SK-MEL-5 (cell line): ENCODE measurements at regions not wholly inside any gene's neighbourhood (a gene's known extent, or its start where the extent isn't known, plus 50 kb on each side); places are given as distances from the start of the nearest gene placed in this dataset.
"Not testable (repeated sequence)": the region's sequence is repeated elsewhere in the genome, so short reads cannot be mapped to it uniquely, and the experiment has no call there.

Experiments used
- DNase-seq: peaks from one replicate; pipeline ENCODE4 v3.0.0-alpha.2; 2016; ENCODE audit warnings: low read depth, low spot score
- in situ Hi-C: cut with HindIII; loops from 2 replicates; pipeline ENCODE4 v1.10.0; 2016; ENCODE audit warnings: low sequenced_read_pairs, high pct_unique_total_duplicates, low pct_unique_long_range_greater_than_20kb

GRCh38 chr5:56647099-56647850 is 168.1 kb upstream of the MAP3K1 start:
- no peak for DNase-seq
- in situ Hi-C loops: no loop called here

DNA sequence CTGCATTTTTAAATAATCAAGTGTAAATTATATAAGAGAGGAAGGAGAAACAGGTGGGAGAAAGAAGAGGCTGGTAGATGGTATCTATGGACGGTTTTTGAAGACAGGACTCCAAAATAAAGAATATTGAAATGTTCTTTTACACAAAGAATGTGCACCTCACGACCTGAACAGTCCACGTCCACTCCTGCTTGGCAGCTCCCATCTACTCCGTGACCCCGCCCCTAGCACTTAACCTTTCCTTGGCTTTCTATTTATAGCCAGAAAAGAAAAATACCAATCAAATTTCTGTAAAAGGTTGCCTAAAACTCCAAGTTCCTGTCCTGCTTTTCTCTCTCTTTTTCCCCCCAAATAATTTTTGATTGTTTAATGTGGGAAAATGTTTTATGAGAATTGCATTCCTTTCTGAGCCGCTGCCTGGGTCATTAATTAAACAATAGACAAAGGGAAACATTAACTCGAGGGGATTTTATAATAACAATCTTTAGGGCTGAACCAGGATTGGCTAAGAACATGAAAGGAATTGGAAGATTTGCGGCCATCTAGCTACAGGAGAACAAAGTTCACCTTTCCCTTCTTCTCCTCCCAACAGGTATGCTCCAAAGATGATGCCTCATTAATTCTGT is 173.6 kb upstream of the MAP3K1 start:
- in situ Hi-C loops: no loop called here
- no peak for DNase-seq

- DNase-seq: no peak
- in situ Hi-C loops: no loop called here
Measured at GRCh38 chr5:56640763-56641406, 174.5 kb upstream of the MAP3K1 start.

DNA sequence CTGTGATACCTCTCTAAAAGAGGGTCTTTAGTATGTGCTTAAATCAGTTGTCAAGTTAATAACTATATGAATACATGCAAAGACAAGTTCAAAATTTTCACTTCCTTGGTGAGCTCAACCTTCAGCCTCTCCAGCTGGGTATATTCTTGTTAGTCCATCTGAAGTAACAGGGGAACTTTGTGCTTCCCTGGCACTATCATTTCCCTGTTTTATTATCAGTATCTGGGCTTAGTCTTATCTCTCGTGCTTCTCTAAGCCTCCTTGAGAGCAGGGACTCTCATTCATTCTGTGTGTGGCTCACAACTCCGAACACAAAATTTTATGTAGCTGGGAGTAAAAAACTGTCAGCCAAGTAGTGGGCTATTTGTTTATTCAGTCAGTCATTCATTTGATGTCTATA is 175.9 kb upstream of the MAP3K1 start:
- no peak for DNase-seq
- in situ Hi-C loops: no loop called here

DNA sequence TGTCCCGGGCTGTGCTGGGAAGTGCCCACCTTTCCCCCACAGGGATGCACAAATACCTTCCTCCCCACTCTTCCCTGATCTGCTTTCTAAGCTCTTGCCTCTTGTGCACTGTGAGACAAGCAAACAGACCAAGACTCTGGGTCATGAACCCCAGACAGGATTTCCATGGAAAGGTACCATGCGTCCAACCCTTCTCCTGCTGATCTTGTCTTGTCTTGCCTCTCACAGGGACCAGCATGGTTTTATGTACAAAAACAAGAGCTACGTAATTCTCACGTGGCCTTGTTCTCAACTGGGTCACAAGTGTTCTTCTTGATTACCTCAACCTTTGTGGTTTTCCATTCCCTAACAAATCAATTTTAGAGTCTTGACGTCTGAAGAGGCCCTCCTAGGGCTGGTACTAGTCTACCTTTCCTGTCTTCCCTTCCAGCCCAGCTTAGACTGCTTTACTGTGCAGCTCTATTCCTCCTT is 176.5 kb upstream of the MAP3K1 start:
- no peak for DNase-seq
- in situ Hi-C loops: no loop called here

DNA sequence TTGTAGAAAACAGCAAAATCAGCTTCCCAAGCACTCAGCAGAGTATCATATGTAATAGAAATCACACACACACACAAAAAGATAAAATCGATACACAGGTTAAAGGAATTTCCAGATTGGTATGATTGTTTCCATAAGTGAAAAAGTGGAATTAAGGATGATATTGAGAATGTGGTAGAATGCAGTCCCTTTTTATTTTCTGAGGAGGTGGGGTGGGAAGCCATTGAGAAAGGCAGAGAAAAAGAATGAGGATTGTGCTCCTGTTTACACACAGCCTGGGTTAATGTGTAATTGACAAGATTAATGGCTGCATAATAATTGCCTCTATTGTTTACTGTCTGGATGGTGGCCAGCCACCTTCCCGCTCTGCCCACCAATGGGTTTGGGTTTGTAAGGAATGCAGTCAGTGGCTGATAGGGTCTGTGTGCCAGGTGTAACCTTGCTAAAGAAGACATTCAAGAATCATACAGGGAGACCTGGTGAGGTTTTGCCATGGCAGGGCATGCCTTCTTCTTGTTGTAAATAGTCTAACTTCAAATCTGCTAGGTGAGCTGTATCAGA is 177.2 kb upstream of the MAP3K1 start:
- peak; percentile 11 for DNase-seq
- in situ Hi-C loops: no loop called here

GRCh38 chr5:56637321-56637920 is 177.9 kb upstream of the MAP3K1 start:
- no peak for DNase-seq
- in situ Hi-C loops: no loop called here

- in situ Hi-C loops: no loop called here
- DNase-seq: no peak
Measured at GRCh38 chr5:56633950-56634349, 181.4 kb upstream of the MAP3K1 start.

- no peak for DNase-seq
- in situ Hi-C loops: no loop called here
Measured at GRCh38 chr5:56632939-56633338, 182.4 kb upstream of the MAP3K1 start.

DNA sequence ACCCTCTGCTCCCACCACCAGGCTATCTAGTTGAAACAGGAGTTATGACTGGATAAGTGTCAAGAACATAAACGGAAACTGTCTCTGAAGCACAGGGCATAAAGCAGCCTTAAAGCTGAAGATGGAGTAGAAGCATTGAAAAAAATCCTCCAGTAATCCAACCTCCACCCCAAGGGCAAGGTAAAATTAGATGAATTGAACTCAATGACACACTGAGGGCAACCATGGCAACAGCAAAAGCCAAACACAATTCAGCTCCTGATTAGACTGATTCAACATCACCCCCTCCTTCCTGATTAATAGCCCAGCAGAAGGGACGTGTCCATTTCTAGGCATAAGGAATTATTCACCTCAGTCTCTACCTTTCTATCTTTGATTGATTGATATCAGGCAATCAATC is 183.2 kb upstream of the MAP3K1 start:
- in situ Hi-C loops: no loop called here
- no peak for DNase-seq

DNA sequence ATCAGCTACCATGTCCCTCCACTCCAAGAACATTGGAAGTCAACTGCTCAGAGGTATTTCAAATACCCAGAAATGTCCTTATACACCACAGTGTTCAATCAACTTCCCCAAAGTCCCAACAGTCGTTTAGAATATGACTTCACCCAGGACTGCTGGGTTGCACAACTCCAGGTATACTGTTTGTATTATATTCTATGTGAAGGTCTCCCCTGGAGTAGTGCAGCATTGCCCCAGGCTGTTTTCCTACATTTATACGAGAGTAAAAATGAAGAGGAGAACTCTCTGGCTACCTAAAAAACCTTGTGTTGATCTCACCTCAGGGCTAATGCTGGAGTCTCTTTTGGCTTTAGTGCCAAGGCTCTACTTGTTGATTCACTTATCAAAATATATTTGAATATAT is 183.6 kb upstream of the MAP3K1 start:
- in situ Hi-C loops: no loop called here
- no peak for DNase-seq

GRCh38 chr5:56628616-56629015 is 186.7 kb upstream of the MAP3K1 start:
- DNase-seq, in situ Hi-C loops: not testable (repeated sequence)

GRCh38 chr5:56625541-56625940 is 189.8 kb upstream of the MAP3K1 start:
- no peak for DNase-seq
- in situ Hi-C loops: no loop called here

GRCh38 chr5:56624751-56625150 is 190.6 kb upstream of the MAP3K1 start:
- no peak for DNase-seq
- in situ Hi-C loops: no loop called here

DNA sequence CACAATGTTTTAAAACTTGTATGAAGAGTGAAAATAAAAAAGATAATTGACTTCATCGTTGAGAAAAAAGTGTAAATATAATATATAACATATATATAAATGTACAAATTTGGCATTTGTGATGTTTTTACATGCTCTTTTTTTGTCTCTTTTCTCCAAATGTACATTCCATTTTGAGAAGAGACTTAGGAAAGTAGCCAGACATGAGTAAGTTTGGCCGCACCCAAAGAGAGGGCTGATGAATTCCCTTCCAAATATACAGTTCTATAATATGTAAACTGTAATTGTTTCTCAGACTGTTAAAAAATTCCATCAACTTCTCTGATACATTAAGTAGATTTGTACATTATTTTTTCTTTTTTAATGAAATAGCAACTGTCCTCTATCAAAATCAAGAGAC is 193.2 kb upstream of the MAP3K1 start:
- no peak for DNase-seq
- in situ Hi-C loops: no loop called here

DNA sequence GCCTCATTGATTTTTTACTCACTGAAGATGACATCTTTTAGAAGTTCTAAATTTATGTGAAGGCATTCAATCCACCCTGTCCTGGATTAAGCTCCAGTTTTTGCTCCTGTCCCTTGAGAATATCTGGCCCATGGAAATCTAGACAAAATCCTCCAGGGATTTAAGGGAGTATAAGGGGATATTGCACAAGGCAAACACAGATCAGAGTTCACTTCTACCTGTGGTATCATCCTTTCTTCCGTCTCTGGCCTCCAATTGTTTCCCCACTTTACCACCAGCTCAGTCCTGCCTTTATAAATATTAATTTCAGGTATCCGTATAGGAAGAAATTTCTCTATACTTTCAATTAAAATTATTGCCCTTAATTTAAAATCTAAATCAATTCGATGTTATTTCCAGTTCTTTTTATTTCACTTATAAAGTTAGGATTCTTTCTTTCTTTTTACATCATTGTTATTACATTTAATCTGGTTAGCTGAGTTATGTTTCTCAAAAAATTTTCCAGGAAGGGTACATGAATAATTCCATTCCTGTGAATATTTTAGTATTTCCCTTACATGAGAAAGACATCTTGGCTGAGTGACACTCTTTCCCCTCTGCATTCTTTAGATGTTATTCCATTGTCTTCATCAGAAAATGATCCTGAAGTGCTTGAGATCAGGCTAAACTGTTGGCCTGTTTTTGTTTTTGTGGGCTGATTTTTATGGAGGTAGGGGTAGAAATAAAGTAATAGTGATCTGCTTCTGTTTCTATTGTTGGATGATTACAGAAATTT is 194.3 kb upstream of the MAP3K1 start:
- in situ Hi-C loops: no loop called here
- DNase-seq: no peak

GRCh38 chr5:56617998-56618397 is 197.4 kb upstream of the MAP3K1 start:
- in situ Hi-C loops: no loop called here
- no peak for DNase-seq
